Peyer's patch (tissue), 4 donors: ENCODE measurements at regions not wholly inside any gene's neighbourhood (a gene's known extent, or its start where the extent isn't known, plus 50 kb on each side); places are given as distances from the start of the nearest gene placed in this dataset.

Experiments
- POLR2A ChIP-seq, 2 donors: fragments of 450-650 bp; IDR thresholded peaks; one replicate each; pipeline ENCODE4 v1.5.1; 2017; ENCODE audit warnings: antibody characterized with exemption in 2 of 2, mild to moderate bottlenecking in 2 of 2, moderate library complexity in 2 of 2
- TF ChIP-seq, protein P1 (sequence below), 6 experiments: fragments of 450-650 bp in 4 of 6; fragments of 200-600 bp in 2 of 6; sonication (generic) in 1 of 6; IDR thresholded peaks; one replicate each; pipeline ENCODE4 v1.5.1; 2017 to 2019; ENCODE audit warnings: antibody characterized with exemption in 6 of 6, mild to moderate bottlenecking in 3 of 6, moderate library complexity in 1 of 6

- TF ChIP-seq, protein P1, sequence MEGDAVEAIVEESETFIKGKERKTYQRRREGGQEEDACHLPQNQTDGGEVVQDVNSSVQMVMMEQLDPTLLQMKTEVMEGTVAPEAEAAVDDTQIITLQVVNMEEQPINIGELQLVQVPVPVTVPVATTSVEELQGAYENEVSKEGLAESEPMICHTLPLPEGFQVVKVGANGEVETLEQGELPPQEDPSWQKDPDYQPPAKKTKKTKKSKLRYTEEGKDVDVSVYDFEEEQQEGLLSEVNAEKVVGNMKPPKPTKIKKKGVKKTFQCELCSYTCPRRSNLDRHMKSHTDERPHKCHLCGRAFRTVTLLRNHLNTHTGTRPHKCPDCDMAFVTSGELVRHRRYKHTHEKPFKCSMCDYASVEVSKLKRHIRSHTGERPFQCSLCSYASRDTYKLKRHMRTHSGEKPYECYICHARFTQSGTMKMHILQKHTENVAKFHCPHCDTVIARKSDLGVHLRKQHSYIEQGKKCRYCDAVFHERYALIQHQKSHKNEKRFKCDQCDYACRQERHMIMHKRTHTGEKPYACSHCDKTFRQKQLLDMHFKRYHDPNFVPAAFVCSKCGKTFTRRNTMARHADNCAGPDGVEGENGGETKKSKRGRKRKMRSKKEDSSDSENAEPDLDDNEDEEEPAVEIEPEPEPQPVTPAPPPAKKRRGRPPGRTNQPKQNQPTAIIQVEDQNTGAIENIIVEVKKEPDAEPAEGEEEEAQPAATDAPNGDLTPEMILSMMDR (IDR thresholded peaks at IDR 0.05): no peak
- TF ChIP-seq POLR2A (IDR thresholded peaks at IDR 0.05): no peak
Measured at GRCh38 chr15:83365370-83365938, 81.0 kb upstream of the BNC1 start.
